GM18502 (cell line): ENCODE measurements at regions not wholly inside any gene's neighbourhood (a gene's known extent, or its start where the extent isn't known, plus 50 kb on each side); places are given as distances from the start of the nearest gene placed in this dataset.
A peak's percentile ranks its signal among the peaks of the same experiment; 100 is the strongest.
"Not testable (repeated sequence)": the region's sequence is repeated elsewhere in the genome, so short reads cannot be mapped to it uniquely, and the experiment has no call there.

ENCODE experiments used
- ATAC-seq: cut with Tn5 transposase; IDR thresholded peaks from one replicate; pipeline ENCODE4 v1.9.1; 2021; ENCODE audit warnings: mild to moderate bottlenecking; ENCODE audit not compliant: unreplicated experiment, poor library complexity

DNA sequence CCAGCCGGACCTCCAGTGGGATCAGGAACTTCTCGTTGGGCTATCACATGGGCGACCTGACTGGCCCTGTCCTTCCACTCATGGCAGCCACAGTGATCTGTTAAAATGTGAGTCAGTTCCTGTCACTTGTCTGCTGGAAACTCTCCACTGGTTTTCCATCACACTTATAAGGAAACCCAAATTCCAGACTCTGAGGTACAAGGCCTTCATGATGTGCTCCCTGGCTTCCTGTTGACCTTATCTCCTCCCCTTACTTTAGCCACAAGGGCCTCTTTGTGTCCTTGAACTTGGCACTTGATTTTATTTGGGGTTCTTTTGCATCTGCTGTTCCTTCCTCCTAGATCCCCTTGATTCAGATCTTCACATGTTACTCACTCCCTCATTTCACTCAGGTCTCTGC lies 96.8 kb downstream of the TENT5C start:
- no peak for ATAC-seq

DNA sequence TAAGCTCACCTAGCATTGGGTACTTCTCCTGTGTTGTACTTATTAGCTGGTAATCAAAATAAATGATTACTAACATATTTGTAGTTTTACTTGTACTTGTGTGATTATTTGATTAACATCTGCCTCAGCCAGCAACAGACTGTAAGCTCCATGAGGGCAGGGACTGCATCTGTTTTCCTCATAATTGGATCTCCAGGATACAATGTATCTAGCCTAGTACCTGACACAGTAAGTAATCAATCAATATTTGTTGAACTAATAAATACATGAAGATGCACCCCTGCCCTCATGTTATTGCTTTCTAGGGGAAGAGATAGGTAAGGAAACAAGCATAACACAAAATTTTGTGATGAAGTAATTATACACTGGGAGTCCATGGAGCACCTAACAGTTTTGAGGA lies 101.5 kb downstream of the TENT5C start:
- ATAC-seq, result no peak

DNA sequence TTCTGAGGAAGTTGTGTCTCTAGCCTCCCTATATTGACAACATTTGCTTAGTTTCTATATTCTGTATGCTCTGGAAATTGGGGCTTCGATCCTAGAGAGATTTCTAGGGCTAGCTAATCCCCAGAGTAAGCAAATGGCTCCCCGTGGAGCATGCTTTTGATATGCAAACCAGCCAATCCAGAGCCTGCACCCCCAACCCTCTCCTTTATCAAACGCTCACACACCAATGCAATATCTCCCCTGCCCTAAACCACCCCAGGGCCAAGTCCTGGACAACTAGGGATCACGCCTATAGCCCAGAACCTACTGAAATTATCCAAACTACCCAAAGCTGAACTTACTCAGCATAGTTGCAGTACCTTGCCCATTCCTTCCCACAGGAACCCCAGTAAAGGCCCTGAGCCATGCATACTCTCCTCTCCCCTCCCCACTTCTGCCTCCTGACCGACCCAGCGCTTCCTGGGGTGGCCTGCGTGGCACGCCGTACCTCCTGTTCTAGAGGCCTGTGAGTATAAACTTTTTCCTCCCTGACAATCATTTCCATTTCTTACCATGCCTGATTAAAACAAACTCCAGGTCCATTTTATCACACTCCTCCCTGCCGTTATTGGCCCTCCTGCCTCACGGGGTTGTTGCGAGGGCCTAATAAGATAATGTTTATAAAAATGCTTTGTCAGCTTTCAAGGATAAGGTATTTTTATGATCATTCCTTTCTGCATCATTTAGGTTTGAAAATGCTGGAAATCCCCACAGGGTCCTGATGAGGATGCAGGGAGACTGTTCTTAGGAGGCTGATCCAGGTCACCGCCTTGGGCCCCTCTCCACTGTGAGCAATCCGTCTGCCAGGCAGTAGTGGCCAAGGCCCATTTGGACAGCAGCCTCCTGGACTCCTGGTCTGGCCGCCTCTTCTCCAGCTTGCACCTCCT lies 102.7 kb downstream of the TENT5C start:
- no peak for ATAC-seq

GRCh38 chr1:117709249-117709691 lies 103.4 kb downstream of the TENT5C start:
- ATAC-seq, result no peak

- no peak for ATAC-seq
These were observed 104.9 kb downstream of the TENT5C start for GRCh38 chr1:117710710-117711109.

- ATAC-seq, result no peak
These were observed 106.8 kb downstream of the TENT5C start for GRCh38 chr1:117712621-117713020.

GRCh38 chr1:117714546-117714945 lies 108.7 kb downstream of the TENT5C start:
- no peak for ATAC-seq

- ATAC-seq, result not testable (repeated sequence)
These were observed 110.2 kb downstream of the TENT5C start for GRCh38 chr1:117716030-117716429.

DNA sequence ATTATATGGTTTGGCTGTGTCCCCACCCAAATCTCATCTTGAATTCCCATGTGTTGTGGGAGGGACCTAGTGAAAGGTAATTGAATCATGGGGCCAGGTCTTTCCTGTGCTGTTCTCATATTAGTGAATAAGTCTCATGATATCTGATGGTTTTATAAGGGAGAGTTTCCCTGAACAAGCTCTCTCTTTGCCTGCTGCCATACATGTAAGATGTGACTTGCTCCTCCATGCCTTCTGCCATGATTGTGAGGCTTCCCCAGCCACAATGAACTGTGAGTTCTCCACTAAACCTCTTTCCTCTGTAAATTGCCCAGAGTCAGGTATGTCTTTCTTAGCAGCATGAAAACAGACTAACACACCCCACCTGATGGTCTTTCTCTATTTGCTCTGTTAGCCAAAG lies 112.1 kb downstream of the TENT5C start:
- ATAC-seq, result not testable (repeated sequence)

GRCh38 chr1:117718596-117718995 lies 112.7 kb downstream of the TENT5C start:
- ATAC-seq, result not testable (repeated sequence)

GRCh38 chr1:117719004-117719403 lies 113.2 kb downstream of the TENT5C start:
- no peak for ATAC-seq

- ATAC-seq, result no peak
These were observed 126.4 kb downstream of the TENT5C start for GRCh38 chr1:117732065-117732797.

DNA sequence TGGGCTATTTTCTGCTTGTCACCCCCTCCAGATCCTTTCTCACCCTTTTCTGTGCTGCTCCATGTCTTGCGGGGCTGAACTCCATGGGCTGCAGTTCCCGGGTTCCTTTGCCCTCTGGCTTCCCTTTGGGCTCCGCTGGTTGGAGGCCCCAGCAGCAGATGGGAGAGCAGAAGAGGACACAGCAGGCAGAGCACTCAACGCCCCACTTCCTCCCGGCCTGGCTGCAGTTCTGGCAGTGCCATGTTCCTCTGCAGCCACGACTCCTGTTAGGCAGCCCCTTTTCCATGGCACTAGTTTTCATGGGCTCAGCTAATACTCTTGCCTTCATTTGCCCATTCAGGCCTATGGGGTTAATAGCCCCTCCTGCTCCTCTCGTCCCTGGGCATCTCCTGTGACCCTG lies 127.1 kb downstream of the TENT5C start:
- no peak for ATAC-seq

DNA sequence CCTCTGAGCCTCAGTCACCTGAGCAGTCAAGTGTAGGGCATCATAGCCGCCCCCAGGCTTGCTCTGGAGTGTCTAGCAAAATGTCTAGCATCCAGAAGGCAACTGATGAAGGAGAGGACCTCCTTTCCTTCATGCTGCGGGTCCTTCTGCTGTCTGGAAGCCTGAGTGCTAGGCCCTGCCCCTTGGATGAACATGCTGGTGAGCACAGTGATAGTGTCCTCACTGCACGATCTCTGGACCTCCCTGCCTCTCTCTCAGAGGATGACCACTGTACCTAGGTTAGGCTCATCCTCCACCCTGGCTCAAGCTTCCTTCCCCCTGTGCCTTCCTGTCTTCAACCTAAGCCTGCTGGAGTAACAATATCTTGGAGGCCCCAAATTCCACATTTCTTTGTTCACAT lies 128.6 kb downstream of the TENT5C start:
- no peak for ATAC-seq

GRCh38 chr1:117735045-117735992 lies 129.5 kb downstream of the TENT5C start:
- ATAC-seq, result peak; percentile 68

DNA sequence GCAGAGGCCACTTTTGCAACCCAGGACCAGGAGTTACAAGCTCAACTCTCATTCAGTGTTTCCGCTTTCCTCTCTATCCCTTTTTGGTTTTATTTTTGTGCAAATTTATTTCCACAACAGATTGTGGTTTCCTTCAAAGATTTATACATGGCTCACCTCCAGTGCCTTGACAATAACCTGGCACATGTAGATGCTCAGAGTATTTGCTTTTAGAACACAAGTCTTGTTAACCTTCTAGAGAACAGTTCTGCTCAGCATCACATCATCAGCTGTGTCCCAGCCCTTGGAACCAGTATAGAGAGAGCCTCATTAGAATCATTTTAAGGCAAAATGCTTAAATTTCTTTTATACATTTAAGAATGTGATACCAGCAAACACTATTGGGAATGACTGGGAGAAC lies 133.7 kb downstream of the TENT5C start:
- no peak for ATAC-seq

GRCh38 chr1:117740496-117740895 lies 134.6 kb downstream of the TENT5C start:
- no peak for ATAC-seq

DNA sequence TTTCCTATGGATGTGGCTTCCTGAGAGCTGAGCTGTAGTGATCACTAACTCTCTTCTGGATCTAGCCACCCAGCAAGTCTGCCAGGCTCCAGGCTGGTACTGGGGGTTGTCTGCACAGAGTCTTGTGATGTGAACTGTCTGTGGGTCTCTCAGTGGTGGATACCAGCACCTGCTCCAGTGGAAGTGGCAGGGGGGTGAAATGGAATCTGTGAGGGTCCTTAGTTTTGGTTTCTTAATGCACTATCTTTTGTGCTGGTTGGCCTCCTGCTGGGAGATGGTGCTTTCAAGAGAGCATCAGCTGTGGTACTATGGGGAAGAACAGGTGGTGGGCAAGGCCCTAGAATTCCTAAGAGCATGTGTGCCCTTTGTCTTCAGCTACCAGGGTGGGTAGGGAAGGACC lies 140.7 kb downstream of the TENT5C start:
- ATAC-seq, result not testable (repeated sequence)

GRCh38 chr1:117747605-117748004 lies 141.8 kb downstream of the TENT5C start:
- ATAC-seq, result no peak

DNA sequence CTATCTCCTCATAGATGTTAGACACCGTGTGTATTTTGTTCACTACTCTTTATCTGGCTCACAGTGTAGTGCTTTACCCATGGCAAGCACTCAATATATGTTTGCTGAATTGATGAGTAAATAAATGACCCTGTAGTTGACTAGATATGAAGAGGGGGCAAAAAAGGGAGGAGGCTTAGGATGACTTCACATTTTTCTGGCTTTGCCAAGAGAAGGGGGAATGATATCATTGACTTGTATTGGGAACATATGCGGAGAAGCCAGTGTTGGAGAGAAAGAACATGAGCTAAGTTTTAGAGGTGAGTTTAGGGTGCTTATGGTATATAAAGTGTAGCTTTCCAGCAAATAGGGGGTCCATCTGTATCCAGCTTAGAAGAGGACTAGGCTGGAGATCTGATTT lies 145.5 kb downstream of the TENT5C start:
- ATAC-seq, result no peak
